Type B pancreatic cell (in vitro differentiated cells): ENCODE measurements at regions not wholly inside any gene's neighbourhood (a gene's known extent, or its start where the extent isn't known, plus 50 kb on each side); places are given as distances from the start of the nearest gene placed in this dataset.
"Not testable (repeated sequence)": the region's sequence is repeated elsewhere in the genome, so short reads cannot be mapped to it uniquely, and the experiment has no call there.

Experiments
- DNase-seq: peaks from one replicate; pipeline ENCODE4 v3.0.0; 2021; ENCODE audit warnings: mixed read lengths; ENCODE audit not compliant: unreplicated experiment; ENCODE audit errors: extremely low spot score
- H3K27ac Mint-ChIP-seq: 2 replicates; pipeline ENCODE4 v1.8.0; 2021; ENCODE audit warnings: mild to moderate bottlenecking, mixed read lengths
- H3K27me3 Mint-ChIP-seq: 2 replicates; pipeline ENCODE4 v1.8.0; 2021; ENCODE audit warnings: mixed read lengths
- H3K36me3 Mint-ChIP-seq: 2 replicates; pipeline ENCODE4 v1.8.0; 2021; ENCODE audit warnings: mixed read lengths
- H3K4me1 Mint-ChIP-seq: one replicate; pipeline ENCODE4 v1.8.0; 2021; ENCODE audit warnings: mixed read lengths; ENCODE audit not compliant: unreplicated experiment
- H3K4me3 Mint-ChIP-seq: 2 replicates; pipeline ENCODE4 v1.8.0; 2021; ENCODE audit warnings: mild to moderate bottlenecking, mixed read lengths
- H3K9me3 Mint-ChIP-seq: 2 replicates; pipeline ENCODE4 v1.8.0; 2021; ENCODE audit warnings: mixed read lengths
- TF ChIP-seq, protein P1 (sequence below): fragments of 200-600 bp; sonication (generic); conservative IDR thresholded peaks from 2 replicates; pipeline ENCODE4 v1.5.0; 2021; ENCODE audit warnings: antibody characterized with exemption, mild to moderate bottlenecking

DNA sequence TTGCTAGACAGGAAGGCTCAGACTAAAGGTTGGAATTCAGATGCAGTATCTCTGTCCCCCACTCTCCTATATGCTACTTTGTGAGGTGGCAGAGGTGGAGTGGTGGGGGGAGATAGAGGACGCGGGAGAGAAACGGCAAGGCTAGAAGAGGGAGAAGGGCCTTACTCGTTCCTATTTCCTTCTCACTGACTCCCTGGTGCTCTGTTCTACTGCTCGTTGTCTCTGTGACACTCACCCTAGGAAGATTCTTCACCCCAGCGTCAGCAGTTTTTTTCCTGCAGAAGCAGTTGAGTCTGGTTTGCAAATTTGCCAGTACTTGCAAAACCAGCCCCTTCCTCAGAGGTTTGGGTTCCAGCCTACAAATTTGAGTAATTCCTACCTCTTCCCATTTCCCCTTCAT is 801.1 kb upstream of the SLC35B3 start:
- H3K27ac Mint-ChIP-seq = peak overlapping the region; percentile 42
- H3K9me3 Mint-ChIP-seq = peaks cover 18% of the 10 kb centered on the region
- peaks cover 10% of the 10 kb centered on the region for H3K4me1 Mint-ChIP-seq
- no peaks in the 10 kb centered on the region for H3K27me3 Mint-ChIP-seq
- H3K36me3 Mint-ChIP-seq = peaks cover 7% of the 10 kb centered on the region
- no peak overlapping the region for H3K4me3 Mint-ChIP-seq
- TF ChIP-seq, protein P1, sequence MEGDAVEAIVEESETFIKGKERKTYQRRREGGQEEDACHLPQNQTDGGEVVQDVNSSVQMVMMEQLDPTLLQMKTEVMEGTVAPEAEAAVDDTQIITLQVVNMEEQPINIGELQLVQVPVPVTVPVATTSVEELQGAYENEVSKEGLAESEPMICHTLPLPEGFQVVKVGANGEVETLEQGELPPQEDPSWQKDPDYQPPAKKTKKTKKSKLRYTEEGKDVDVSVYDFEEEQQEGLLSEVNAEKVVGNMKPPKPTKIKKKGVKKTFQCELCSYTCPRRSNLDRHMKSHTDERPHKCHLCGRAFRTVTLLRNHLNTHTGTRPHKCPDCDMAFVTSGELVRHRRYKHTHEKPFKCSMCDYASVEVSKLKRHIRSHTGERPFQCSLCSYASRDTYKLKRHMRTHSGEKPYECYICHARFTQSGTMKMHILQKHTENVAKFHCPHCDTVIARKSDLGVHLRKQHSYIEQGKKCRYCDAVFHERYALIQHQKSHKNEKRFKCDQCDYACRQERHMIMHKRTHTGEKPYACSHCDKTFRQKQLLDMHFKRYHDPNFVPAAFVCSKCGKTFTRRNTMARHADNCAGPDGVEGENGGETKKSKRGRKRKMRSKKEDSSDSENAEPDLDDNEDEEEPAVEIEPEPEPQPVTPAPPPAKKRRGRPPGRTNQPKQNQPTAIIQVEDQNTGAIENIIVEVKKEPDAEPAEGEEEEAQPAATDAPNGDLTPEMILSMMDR = no peak
- no peak for DNase-seq

DNA sequence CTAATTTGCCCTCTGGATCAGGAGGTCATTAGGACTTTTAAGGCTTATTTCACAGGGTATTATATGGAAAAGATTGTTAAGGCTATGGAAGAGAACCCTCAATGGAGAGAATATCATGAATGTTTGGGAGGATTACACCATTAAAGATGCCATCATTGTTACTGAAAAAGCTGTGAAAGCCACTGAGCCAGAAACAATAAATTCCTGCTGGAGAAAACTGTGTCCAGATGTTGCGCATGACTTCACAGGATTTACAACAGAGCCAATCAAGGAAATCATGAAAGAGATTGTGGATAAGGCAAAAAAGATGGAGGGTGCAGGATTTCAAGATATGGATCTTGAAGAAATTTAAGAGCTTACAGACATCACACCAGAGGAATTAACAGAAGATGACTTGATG is 798.3 kb upstream of the SLC35B3 start:
- H3K27me3 Mint-ChIP-seq = no peaks in the 10 kb centered on the region
- H3K9me3 Mint-ChIP-seq = peaks cover 18% of the 10 kb centered on the region
- TF ChIP-seq, protein P1 = no peak
- H3K4me3 Mint-ChIP-seq = no peak overlapping the region
- peaks cover 7% of the 10 kb centered on the region for H3K36me3 Mint-ChIP-seq
- DNase-seq = no peak
- peaks cover 10% of the 10 kb centered on the region for H3K4me1 Mint-ChIP-seq
- H3K27ac Mint-ChIP-seq = no peak overlapping the region

GRCh38 chr6:9233226-9233625 is 797.9 kb upstream of the SLC35B3 start:
- H3K9me3 Mint-ChIP-seq = peaks cover 18% of the 10 kb centered on the region
- DNase-seq = no peak
- no peak overlapping the region for H3K4me3 Mint-ChIP-seq
- H3K4me1 Mint-ChIP-seq = peaks cover 10% of the 10 kb centered on the region
- TF ChIP-seq, protein P1 = no peak
- H3K27me3 Mint-ChIP-seq = no peaks in the 10 kb centered on the region
- H3K27ac Mint-ChIP-seq = no peak overlapping the region
- peaks cover 7% of the 10 kb centered on the region for H3K36me3 Mint-ChIP-seq

DNA sequence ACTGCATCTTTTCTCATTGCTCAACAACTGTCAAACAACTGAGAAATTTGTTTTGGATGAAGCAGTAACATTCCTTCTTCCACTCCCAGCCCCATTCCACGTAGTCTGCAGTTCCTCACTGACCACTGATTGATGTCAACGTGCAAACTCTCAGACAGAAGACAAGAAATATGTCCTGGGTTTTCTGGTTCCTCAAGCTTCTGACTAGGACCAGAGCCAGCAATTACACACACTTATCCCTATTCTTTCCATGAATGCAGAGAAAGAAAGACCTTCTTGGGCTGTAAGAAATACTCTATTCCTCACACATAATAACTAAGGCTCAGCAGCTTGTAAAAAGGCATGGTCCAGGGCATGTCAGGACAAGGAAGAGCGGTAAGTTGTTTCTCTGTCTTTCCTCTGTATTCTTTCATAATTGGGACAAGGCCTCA is 790.1 kb upstream of the SLC35B3 start:
- peak overlapping the region; percentile 66 for H3K4me3 Mint-ChIP-seq
- peaks cover 4% of the 10 kb centered on the region for H3K4me1 Mint-ChIP-seq
- H3K36me3 Mint-ChIP-seq = peaks cover 14% of the 10 kb centered on the region
- peak overlapping the region; percentile 92 for H3K27ac Mint-ChIP-seq
- no peak for DNase-seq
- TF ChIP-seq, protein P1 = no peak
- H3K9me3 Mint-ChIP-seq = peaks cover 27% of the 10 kb centered on the region
- no peaks in the 10 kb centered on the region for H3K27me3 Mint-ChIP-seq

DNA sequence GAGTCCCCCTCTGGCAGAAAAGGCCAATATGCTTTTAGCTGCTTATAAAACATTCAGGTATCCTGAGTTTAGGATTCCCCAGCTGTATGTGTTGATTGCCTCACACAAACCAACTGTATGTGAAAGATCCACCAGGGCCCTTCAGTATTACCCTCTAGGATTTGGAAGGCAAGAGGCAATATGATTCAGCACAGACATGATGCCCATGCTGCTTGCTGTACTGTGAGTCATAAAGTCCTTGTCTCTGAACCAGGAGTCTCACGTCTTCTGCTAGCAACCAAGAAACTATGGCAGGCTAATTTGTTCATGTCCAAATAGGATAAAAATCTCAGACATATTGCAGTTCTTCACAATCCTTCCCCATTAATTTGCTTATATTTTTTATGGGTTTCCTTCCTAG is 789.2 kb upstream of the SLC35B3 start:
- H3K4me3 Mint-ChIP-seq = no peak overlapping the region
- H3K27me3 Mint-ChIP-seq = no peaks in the 10 kb centered on the region
- H3K4me1 Mint-ChIP-seq = peaks cover 4% of the 10 kb centered on the region
- TF ChIP-seq, protein P1 = no peak
- peak overlapping the region; percentile 92 for H3K27ac Mint-ChIP-seq
- DNase-seq = no peak
- H3K9me3 Mint-ChIP-seq = peaks cover 27% of the 10 kb centered on the region
- peaks cover 14% of the 10 kb centered on the region for H3K36me3 Mint-ChIP-seq

DNA sequence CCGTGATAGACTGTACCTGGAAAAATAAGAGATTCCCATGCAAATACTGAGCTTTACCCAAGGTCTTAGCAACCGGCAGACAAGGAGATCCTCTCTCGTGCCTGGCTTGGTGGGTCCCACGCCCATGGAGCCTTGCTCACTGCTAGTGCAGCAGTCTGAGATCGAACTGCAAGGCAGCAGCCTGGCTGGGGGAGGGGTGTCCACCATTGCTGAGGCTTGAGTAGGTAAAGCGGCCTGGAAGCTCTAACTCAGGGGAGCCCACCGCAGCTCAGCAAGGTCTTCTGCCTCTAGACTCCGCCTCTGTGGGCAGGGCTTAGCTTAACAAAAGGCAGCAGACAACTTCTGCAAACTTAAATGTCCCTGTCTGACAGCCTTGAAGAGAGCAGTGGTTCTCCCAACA is 778.4 kb upstream of the SLC35B3 start:
- H3K27me3 Mint-ChIP-seq, H3K9me3 Mint-ChIP-seq, DNase-seq, H3K36me3 Mint-ChIP-seq, H3K4me1 Mint-ChIP-seq, H3K27ac Mint-ChIP-seq, H3K4me3 Mint-ChIP-seq: not testable (repeated sequence)
